ENCODE measurements at regions not wholly inside any gene's neighbourhood (a gene's known extent, or its start where the extent isn't known, plus 50 kb on each side); places are given as distances from the start of the nearest gene placed in this dataset.

GRCh38 chr13:95352486-95352885, 51.2 kb upstream of the ABCC4 start:
- no peak for DNase-seq

DNA sequence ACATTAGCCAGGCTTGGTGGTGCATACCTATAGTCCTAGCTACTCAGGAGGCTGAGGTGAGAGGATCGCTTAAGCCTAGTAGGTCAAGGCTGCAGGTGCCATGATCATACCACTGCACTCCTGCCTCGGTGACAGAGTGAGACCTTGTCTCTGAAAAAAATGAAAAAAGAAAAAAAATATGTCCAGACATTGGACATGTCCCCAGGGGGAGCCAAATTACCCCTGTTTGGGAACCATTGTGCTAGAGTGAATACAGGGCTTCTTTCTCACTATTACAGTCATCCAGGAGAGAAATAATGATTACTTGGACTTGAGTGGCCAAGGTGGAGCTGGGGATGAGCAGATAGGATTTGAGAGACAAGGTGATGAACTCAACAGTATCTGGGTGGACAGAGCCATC, 52.9 kb upstream of the ABCC4 start:
- no peak for DNase-seq

DNA sequence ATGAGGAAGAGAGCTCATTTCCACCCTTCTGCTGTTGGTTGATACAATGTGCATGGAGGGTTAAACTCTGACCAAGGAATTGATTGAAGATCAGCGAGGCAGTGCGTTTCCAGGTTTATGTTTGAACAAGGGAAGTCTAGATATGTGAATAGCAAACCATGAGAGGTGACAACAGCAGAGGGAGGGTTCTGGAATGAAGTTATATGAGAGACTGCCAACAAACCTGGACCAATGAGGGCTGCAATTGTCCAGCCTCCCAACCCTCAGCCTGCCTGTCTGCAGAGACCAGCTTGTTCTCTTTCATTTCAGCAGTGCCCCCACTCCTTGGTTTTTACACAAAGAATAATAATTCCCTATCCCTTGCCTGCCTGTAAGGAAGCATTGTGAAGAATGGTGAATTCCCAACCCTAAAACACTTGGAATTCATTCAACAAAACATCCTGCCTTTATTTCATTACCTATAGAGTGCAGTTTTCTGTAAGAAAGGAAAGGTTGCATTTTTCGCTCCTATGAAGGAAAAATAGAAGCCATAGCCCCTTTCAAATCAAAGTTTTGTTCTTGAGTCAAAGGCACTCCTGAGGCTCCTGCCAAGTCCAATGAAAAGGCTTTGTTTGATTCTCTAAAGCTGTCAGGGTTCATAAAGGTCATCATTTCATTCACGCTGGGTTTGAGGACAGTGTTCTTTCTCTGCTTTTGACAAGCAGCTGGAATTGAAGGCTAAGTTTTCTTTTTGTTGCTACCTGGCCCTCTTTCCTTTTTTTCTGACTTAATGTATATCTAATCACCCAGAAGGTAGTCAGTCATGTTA, 53.6 kb upstream of the ABCC4 start:
- DNase-seq, result no peak

GRCh38 chr13:95355494-95355893, 54.2 kb upstream of the ABCC4 start:
- no peak for DNase-seq

DNA sequence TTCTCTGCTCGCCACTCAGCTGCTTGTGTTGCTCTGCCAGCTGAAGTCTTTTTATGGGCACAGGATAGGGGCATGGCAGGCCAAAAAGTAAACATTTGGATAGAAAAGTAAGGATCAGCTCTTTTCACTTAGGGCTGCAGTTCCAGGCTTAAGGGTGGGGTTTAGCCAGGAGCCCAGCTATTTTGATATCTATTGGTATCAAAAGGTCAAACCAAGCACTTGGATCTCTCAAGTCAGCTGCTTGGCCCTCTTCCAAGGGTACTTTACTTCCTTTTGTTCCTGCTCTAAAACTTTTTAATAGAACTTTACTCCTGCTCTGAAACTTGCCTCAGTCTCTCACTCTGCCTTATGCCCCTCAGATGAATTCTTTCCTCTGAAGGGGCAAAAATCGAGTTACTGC, 55.7 kb upstream of the ABCC4 start:
- no peak for DNase-seq

GRCh38 chr13:95357875-95358274, 56.6 kb upstream of the ABCC4 start:
- no peak for DNase-seq

DNA sequence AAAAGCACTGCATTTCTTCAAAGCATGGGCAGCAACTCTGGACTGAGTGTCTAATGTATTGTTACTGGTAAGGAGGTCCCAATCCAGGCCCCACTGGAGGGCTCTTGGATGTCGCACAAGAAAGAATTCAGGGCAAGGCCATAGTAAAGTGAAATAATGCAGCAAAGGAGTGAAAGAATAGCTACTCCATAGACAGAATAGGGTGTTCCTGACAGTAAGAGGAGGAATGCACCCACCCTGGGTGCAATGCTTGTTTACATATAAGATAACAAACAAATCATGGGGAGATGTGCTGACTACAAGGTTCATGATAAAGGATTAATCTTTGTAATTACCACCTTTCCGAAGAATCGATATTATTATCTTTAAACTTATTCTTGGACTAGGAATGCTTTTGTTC, 58.8 kb upstream of the ABCC4 start:
- DNase-seq, result no peak

DNA sequence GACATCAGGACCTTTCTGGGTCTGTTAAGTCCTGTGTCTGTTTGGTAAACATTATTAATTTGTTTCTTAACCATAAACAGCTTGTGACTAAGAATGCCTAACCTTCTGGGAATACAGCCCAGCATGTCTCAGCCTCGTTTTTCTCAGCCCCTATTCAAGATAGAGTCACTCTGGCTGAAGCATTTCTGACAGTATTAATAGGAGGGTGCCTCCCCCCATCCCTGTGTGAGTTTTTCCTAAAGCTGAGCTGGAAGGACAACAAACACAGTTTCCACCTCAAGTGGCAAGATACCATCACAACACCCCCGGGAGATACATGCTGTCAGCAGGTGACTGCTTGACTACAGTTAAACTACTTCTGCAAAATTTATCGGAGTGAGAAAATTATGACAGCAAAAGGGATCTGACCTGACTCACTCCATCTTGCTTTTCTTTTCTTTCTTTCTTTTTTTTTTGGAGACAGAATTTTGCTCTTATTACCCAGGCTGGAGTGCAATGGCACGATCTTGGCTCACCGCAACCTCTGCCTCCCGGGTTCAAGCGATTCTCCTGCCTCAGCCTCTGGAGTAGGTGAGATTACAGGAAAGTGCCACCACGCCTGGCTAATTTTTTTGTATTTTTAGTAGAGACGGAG, 59.3 kb upstream of the ABCC4 start:
- no peak for DNase-seq

DNA sequence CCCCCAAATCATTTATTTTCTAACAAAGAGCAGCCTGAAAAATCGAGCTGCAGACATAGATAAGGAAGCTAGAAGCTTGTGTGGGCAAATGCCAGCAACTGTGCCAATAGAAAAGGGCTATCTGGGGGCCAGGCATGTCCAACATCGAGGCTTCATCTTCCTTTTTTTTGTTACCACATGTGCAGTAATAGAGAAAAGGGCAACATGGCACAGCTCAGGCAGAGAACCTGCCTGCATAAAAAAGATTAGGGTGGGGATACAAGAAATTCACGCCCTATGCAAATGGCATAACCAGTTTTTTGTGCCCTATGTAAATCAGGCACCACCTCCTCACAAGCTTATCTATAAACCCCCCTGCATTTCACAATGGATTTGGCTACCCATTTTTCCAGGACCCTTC, 60.4 kb upstream of the ABCC4 start:
- no peak for DNase-seq

- DNase-seq, result no peak
Observed at GRCh38 chr13:95362666-95363065, 61.4 kb upstream of the ABCC4 start.

GRCh38 chr13:95367309-95367843, 66.1 kb upstream of the ABCC4 start:
- DNase-seq, result no peak

- DNase-seq, result no peak
Observed at GRCh38 chr13:95368998-95369397, 67.7 kb upstream of the ABCC4 start.

DNA sequence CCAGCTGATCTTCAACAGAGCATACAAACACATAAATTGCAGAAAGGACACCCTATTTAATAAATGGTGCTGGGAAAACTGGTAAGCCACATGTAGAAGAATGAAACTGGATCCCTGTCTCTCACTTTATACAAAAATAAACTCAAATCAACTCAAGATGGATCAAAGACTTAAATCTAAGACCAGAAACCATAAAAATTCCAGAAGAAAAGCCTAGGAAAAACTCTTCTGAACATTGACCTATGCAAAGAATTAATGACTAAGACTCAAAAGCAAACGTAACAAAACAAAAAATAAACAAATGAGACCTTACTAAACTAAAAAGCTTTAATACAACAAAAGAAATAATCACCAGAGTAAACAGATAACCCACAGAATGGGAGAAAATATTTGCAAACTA, 74.5 kb upstream of the ABCC4 start:
- no peak for DNase-seq

DNA sequence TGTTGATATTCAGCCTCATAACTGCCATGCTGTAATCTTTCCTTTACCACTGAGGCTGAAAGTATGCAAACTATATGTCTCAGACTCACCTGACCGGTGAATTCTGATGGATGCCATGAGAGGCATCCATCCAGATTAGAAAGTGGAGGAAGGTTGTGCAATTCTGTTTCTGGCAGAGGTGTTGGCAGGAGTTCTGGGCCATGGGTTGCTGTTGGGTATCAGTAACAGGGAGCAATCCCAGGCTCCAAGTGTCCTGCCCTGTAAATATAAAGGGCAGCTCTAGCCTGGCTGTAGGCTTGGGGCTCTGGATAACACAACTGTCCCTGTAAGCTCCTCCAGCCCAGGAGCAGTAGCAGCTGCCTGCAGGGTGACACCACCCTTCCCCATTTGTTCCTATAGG, 77.4 kb upstream of the ABCC4 start:
- DNase-seq, result no peak

DNA sequence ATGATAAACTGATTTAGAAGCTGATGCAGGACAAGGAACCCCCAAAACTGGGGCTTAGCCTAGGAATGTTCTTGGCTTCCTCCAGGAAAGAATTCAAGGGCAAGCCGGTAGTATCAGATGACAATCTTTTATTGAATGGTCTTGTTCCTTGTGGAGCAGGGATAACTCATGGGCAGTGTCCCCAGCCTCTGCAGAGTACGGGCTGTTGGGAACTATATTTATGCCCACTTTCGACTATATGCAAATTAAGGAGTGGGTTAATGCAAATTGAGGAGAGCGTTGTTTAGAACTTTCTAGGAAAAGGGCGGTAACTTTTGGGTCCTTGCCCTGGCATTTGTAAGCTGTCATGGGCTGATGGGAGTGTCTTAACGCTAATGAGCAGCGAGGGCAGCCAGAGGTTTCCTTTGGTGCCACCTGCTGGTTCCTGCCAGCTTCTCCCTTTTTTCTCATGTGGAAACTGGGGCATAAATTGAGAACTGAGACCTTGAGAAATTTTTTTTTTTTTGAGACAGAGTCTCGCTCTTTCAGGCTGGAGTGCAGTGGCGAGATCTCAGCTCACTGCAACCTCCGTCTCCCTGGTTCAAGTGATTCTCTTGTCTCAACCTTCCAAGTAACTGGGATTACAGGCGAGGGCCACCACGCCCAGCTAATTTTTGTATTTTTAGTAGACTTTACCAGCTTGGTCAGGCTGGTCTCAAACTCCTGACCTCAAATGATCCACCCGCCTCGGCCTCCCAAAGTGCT, 79.4 kb upstream of the ABCC4 start:
- DNase-seq, result peak; percentile 87

DNA sequence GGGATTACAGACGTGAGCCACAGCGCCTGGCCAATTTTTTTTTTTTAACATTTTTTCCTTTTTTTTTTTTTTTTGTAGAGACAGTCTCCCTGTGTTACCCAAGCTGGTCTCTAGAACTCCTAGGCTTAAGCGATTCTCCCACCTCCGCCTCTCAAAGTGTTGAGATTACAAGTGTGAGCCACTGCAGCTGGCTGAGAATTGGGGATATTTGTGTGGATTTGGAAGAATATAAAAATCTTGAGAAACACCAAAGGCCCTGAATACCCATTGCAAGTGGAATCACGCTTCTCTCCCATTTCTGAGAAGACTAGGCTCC, 79.9 kb upstream of the ABCC4 start:
- DNase-seq, result no peak

- DNase-seq, result no peak
Observed at GRCh38 chr13:95382411-95382810, 81.2 kb upstream of the ABCC4 start.

DNA sequence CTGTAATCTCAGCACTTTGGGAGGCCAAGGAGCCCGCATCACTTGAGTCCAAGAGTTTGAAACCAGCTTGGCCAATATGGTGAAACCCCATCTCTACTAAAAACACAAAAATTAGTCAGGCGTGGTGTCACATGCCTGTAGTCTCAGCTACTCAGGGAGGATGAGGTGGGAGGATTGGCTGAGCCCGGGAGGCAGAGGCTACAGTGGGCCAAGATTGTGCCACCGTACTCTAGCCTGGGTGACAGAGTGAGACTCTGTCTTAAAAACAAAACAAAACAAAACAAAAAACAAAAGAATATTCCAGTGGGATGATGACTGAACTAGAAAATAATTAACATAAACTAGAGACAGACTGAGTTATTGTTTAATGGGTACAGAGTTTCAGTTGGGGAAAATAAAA, 81.7 kb upstream of the ABCC4 start:
- no peak for DNase-seq

- no peak for DNase-seq
Observed at GRCh38 chr13:95385373-95385772, 84.1 kb upstream of the ABCC4 start.

DNA sequence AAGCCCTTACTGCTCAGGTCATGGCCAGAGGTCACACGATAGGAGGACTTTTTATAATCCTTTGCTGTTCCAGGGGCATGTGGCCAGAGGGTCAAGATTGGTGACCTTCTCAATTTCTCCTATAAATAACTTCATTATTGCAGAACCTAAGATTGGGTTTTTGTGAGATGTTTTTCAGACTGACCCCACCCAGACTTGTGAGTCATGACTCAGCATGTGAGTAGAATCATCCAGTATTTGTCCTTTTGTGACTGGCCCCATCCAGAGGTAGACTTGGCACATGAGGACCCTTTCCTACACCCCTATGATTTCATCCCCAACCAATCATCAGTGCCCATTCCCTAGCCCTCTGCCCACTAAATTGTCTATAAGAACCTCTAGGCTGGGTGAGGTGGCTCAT, 84.5 kb upstream of the ABCC4 start:
- no peak for DNase-seq

DNA sequence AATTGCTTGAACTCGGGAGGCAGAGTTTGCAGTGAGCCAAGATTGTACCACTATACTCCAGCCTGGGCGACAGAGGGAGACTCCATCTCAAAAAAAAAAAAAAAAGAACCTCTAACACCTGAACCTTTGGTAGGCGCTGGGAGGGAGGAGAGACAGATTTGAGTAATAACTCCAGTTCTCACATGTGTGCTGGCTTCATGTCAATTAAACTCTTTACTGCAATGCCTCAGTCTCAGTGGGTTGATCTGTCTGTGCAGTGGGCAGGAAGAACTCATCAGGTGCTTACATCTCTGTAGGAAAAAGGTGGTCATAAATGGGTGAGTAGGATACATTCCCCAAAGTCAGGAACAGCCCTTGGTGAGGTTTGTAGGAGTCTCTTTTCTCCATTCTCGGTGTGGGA, 85.1 kb upstream of the ABCC4 start:
- DNase-seq, result no peak

GRCh38 chr13:95387733-95388207, 86.5 kb upstream of the ABCC4 start:
- DNase-seq, result no peak

DNA sequence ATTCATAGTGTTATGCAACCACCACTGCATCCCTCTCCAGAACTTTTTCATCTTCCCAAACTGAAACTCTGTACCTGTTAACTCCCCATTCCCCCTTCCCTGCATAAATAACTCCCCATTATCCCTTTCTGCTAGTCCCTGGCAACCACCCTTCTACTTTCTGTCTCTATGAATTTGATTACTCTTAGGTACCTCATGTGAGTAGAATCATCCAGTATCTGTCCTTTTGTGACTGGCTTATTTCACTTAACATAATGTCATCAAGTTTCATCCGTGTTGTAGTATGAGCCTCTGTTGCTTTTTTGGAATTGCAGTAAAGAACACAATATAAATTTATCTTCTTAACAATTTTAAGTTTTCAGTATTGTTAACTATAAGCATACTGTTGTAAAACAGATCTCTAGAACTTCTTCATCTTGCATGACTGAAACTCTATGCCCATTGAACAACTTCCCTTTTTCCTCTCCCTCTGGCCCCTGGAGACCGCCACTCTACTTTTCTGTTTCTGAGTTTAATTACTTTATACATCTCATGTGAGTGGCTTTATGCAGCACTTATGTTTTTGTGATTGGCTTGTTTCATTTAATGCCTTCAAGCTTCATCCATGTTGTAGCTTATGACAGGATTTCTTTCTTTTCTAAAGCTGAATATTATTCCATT, 87.3 kb upstream of the ABCC4 start:
- DNase-seq, result no peak
